CD4-positive, alpha-beta T cell (primary cell): ENCODE measurements at regions not wholly inside any gene's neighbourhood (a gene's known extent, or its start where the extent isn't known, plus 50 kb on each side); places are given as distances from the start of the nearest gene placed in this dataset.

ENCODE experiments used
- ATAC-seq: fragments of 200-7000 bp; cut with Tn5 transposase; one replicate; pipeline ENCODE4 v1.10.0; 2022; ENCODE audit warnings: mild to moderate bottlenecking; ENCODE audit not compliant: poor library complexity
- CTCF ChIA-PET: fragments of 350-600 bp; sonication (Branson Sonifier 250); formaldehyde crosslinking; loops from one replicate; lab custom pipeline; 2021; ENCODE audit warnings: antibody characterized with exemption, inconsistent platforms; lab: Charles Lee
- POLR2A ChIA-PET: fragments of 350-600 bp; sonication (Branson Sonifier 250); formaldehyde crosslinking; loops from one replicate; lab custom pipeline; 2021; ENCODE audit warnings: antibody characterized with exemption, inconsistent platforms; lab: Charles Lee
- DNase-seq, 14 experiments: peaks; one replicate each; pipeline ENCODE4 v3.0.0-alpha.2; 2013 to 2020; ENCODE audit warnings: mixed read lengths in 2 of 14
- H3K27ac ChIP-seq, 2 donors: one replicate each; pipeline versions ENCODE4 v1.5.1 to v1.7.0; 2013; ENCODE audit warnings: low read length in 2 of 2, low read depth in 1 of 2, mild to moderate bottlenecking in 1 of 2
- H3K27me3 ChIP-seq, 2 experiments: 1 replicate in 1 of 2; 2 replicates in 1 of 2; pipeline versions ENCODE4 v1.6.1 to v1.7.0; 2013; ENCODE audit warnings: low read length in 2 of 2, control low read depth in 1 of 2, mild to moderate bottlenecking in 1 of 2, moderate library complexity in 1 of 2; ENCODE audit not compliant: insufficient read depth in 2 of 2, control insufficient read depth in 1 of 2
- H3K36me3 ChIP-seq: one replicate; pipeline ENCODE4 v1.6.1; 2013; ENCODE audit warnings: low read length, control low read depth; ENCODE audit not compliant: insufficient read depth
- H3K4me1 ChIP-seq: one replicate; pipeline ENCODE4 v1.6.1; 2013; ENCODE audit warnings: low read length, control low read depth; ENCODE audit not compliant: insufficient read depth
- H3K4me3 ChIP-seq: one replicate; pipeline ENCODE4 v1.5.1; 2013; ENCODE audit warnings: mild to moderate bottlenecking, low read length, moderate library complexity
- H3K9me3 ChIP-seq, 2 experiments: 1 replicate in 1 of 2; 2 replicates in 1 of 2; pipeline versions ENCODE4 v1.6.1 to v1.7.0; 2013; ENCODE audit warnings: low read length in 2 of 2, mild to moderate bottlenecking in 2 of 2, control low read depth in 1 of 2, moderate library complexity in 1 of 2; ENCODE audit not compliant: control insufficient read depth in 1 of 2, insufficient read depth in 1 of 2
- H3K27ac Mint-ChIP-seq: one replicate; pipeline ENCODE4 v1.8.0; 2020; ENCODE audit warnings: mixed read lengths
- H3K27me3 Mint-ChIP-seq: one replicate; pipeline ENCODE4 v1.8.0; 2021; ENCODE audit warnings: mixed read lengths
- H3K36me3 Mint-ChIP-seq: one replicate; pipeline ENCODE4 v1.8.0; 2021; ENCODE audit warnings: low read depth, mixed read lengths
- H3K4me1 Mint-ChIP-seq: one replicate; pipeline ENCODE4 v1.8.0; 2021; ENCODE audit warnings: low read depth, mixed read lengths
- H3K4me3 Mint-ChIP-seq: one replicate; pipeline ENCODE4 v1.8.0; 2020; ENCODE audit warnings: mild to moderate bottlenecking, mixed read lengths
- H3K9me3 Mint-ChIP-seq: one replicate; pipeline ENCODE4 v1.8.0; 2020; ENCODE audit warnings: mixed read lengths
- CTCF ChIP-seq: fragments of 200-600 bp; IDR thresholded peaks from one replicate; pipeline ENCODE4 v1.8.0; 2022; ENCODE audit warnings: antibody characterized with exemption, mild to moderate bottlenecking
- intact Hi-C, 2 experiments: fragments of 100-400 bp; cut with DNase I in 1 of 2; cut with micrococcal nuclease in 1 of 2; formaldehyde crosslinking; loops; one replicate each; pipeline versions ENCODE4 v1.15.1 to v1.9.0; 2023 to 2025; cut with DNase I, micrococcal nuclease

GRCh38 chr3:193829781-193830180 is 236.8 kb downstream of the OPA1 start:
- no peak for DNase-seq
- Histone ChIP-seq H3K27ac (no peak overlapping the region), H3K27me3 (no peaks in the 10 kb centered on the region), H3K9me3 (peaks cover 0 to 4% of the 10 kb centered on the region in 2 experiments), H3K4me3 (no peak overlapping the region), H3K36me3 (no peaks in the 10 kb centered on the region), H3K4me1 (no peaks in the 10 kb centered on the region)
- no peak for TF ChIP-seq CTCF
- intact Hi-C loops = no loop called here
- Mint-ChIP-seq H3K27me3 (peaks cover 6% of the 10 kb centered on the region), H3K27ac (no peak overlapping the region), H3K36me3 (no peaks in the 10 kb centered on the region), H3K4me1 (no peaks in the 10 kb centered on the region), H3K4me3 (no peak overlapping the region), H3K9me3 (no peaks in the 10 kb centered on the region)
- ATAC-seq = no peak
- ChIA-PET POLR2A (no interaction called here), CTCF (no interaction called here)

DNA sequence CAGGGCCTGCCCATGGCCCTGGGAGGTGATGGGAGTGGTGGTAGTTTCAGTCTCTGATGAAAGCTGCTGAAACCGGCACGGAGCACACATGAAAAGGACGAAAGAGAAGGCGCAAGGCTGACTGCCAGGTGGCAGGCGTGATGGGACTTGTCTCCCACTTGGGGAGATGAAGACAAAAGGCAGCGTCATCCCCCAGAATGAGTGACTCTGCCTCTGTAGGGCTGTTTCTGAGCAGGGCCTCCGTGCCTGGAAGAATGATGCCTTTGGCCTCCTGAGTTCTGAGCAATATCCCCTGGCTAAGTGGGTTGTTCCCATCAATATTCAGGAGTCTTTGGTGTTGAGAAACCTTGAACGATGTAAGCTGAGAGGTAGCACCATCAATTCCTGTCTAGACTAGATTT is 237.8 kb downstream of the OPA1 start:
- Mint-ChIP-seq H3K4me3 (no peak overlapping the region), H3K27ac (no peak overlapping the region), H3K36me3 (no peaks in the 10 kb centered on the region), H3K27me3 (peaks cover 6% of the 10 kb centered on the region), H3K9me3 (no peaks in the 10 kb centered on the region), H3K4me1 (no peaks in the 10 kb centered on the region)
- TF ChIP-seq CTCF = no peak
- H3K4me3 ChIP-seq = no peak overlapping the region
- no peak overlapping the region for H3K27ac ChIP-seq
- peaks cover 0 to 4% of the 10 kb centered on the region in 2 experiments for H3K27me3 ChIP-seq
- intact Hi-C loops = no loop called here
- POLR2A ChIA-PET = no interaction called here
- CTCF ChIA-PET = no interaction called here
- H3K4me1 ChIP-seq = no peaks in the 10 kb centered on the region
- H3K9me3 ChIP-seq = peaks cover 0 to 4% of the 10 kb centered on the region in 2 experiments
- DNase-seq = no peak
- ATAC-seq = no peak
- H3K36me3 ChIP-seq = no peaks in the 10 kb centered on the region

GRCh38 chr3:193831495-193832455 is 238.8 kb downstream of the OPA1 start:
- no peaks in the 10 kb centered on the region for H3K9me3 Mint-ChIP-seq
- Histone ChIP-seq H3K4me3 (no peak overlapping the region), H3K36me3 (no peaks in the 10 kb centered on the region), H3K27ac (no peak overlapping the region), H3K27me3 (peaks cover 0 to 4% of the 10 kb centered on the region in 2 experiments), H3K9me3 (peaks cover 0 to 4% of the 10 kb centered on the region in 2 experiments), H3K4me1 (no peaks in the 10 kb centered on the region)
- ChIA-PET CTCF (no interaction called here), POLR2A (no interaction called here)
- peaks cover 6% of the 10 kb centered on the region for H3K27me3 Mint-ChIP-seq
- no peaks in the 10 kb centered on the region for H3K4me1 Mint-ChIP-seq
- no peak overlapping the region for H3K4me3 Mint-ChIP-seq
- DNase-seq = peak in 3 of 14 experiments; percentile 5 to 26 (median 24)
- no peaks in the 10 kb centered on the region for H3K36me3 Mint-ChIP-seq
- TF ChIP-seq CTCF = no peak
- H3K27ac Mint-ChIP-seq = no peak overlapping the region
- ATAC-seq = no peak
- intact Hi-C loops = no loop called here
